GM20431 (cell line): ENCODE measurements at regions not wholly inside any gene's neighbourhood (a gene's known extent, or its start where the extent isn't known, plus 50 kb on each side); places are given as distances from the start of the nearest gene placed in this dataset.
"Not testable (repeated sequence)": the region's sequence is repeated elsewhere in the genome, so short reads cannot be mapped to it uniquely, and the experiment has no call there.

Experiments
- in situ Hi-C: fragments of 300-500 bp; cut with MseI, MboI; formaldehyde crosslinking; loops from one replicate; pipeline ENCODE4 v1.15.0; 2020; ENCODE audit warnings: low sequenced_read_pairs; ENCODE audit not compliant: unreplicated experiment

GRCh38 chr6:12635813-12636212 lies 80.8 kb upstream of the PHACTR1 start:
- in situ Hi-C loops, result no loop called here

- in situ Hi-C loops, result no loop called here
Observed at GRCh38 chr6:12636336-12636735, 80.2 kb upstream of the PHACTR1 start.

DNA sequence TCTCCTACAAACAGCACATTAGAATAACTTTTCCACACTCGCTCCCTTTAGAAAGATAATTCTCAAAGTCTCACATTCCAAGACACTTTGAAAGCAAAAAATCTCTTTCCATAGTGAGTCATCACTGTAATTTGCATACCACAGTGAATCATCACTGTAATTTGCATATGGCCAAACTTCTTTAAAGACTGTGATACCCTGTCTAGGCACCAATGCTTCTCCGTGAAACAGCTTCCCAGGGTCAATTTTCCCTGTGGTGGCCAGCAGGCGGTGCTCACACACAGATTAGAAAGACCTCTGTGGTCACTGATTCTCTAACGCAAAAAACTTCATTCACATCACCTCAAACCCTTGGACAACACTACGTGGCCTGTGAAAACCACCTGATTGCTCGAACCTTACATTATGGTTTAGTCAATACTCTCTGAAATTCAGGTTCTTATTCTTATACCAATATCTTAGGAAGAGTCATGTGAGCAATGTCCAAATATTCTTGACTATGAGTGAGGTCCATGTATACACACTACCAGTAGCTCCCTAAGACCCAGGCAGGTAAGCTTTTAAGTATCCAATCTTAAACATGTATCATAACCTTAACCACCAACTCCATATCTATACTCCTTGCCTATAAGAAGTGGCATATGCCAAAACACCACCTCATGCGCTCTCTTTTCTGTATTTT lies 78.5 kb upstream of the PHACTR1 start:
- in situ Hi-C loops, result no loop called here

DNA sequence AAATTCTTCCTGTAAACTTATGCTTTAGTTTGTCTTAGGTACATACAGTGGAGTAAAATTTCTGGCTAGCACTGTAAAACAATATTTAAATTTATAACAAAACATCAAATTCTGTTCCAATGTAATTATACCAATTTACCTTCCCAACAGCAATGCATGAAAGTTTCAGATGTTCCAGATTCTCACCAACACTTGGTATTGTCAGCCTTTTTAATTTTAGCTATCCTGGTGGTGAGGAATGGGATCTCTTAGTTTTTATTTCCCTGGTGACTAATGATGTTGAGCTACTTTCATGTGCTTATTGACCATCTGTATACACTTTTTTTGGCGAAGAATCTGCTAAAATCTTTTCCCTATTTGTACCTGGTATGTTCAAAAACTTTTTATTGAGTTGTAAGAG lies 76.1 kb upstream of the PHACTR1 start:
- in situ Hi-C loops, result no loop called here

DNA sequence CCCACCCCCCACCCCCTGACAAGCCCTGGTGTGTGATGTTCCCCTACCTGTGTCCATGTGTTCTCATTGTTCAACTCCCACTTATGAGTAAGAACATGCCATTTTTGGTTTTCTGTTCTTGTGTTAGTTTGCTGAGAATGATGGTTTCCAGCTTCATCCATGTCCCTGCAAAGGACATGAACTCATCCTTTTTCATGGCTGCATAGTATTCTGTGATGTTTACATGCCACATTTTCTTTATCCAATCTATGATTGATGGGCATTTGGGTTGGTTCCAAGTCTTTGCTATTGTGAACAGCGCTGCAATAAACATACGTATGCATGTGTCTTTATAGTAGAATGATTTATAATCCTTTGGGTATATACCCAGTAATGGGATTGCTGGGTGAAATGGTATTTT lies 74.8 kb upstream of the PHACTR1 start:
- in situ Hi-C loops, result not testable (repeated sequence)

DNA sequence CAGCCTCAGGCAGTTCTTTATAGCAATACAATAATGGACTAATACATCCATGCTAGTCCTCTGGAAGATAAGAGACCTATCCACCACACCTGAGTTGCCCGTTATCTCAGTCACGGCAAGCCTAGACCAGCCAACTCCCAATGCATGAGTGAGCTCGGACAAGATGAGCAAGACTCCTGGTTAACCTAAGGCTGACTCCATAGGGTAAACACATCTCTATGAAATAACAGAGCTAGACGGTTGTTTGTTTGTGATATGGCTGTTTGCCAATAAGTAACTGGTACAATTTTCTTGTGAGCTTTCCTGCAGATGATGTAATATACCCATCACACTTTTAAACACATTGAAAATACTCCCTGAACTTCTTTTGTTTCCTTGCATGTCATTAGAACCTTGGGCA lies 70.6 kb upstream of the PHACTR1 start:
- in situ Hi-C loops, result no loop called here

GRCh38 chr6:12648171-12648570 lies 68.4 kb upstream of the PHACTR1 start:
- in situ Hi-C loops, result no loop called here

DNA sequence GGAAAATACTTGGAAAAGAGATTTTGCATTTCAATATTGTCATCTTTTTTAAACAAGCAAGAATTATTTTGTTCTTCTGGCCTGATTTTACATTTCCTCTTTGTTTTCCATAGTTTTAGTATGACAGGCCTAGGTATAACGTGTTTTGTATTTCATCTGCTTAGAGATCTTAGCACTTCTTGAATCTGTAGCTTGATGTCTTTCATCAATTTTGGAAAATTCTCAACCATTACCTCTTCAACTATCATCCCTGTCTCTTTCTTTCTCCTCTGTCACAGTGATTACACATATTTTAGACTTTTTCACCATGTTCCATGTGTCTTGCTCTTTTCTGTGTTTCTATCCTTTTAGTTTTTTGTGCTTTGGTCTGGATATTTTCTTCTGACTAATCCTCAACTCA lies 67.2 kb upstream of the PHACTR1 start:
- in situ Hi-C loops, result no loop called here

DNA sequence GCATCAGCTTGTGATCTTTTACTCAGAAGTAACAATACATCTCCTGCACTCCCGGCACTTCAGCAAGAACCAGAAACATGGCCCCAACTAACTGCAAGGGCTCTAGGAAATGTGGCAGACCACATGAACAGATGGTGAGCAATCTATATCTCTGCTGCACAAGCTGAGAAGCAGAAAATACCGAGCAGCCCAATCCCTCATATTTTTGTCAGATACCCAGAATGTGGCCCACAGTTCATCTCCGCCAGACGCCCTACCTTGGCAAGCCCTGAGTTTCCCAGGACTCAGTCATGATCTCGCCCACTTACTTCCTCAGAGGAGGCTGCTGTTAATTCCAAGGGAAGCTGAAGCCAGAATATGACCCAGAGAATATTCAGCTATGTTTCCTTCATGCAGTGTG lies 63.1 kb upstream of the PHACTR1 start:
- in situ Hi-C loops, result no loop called here

- in situ Hi-C loops, result no loop called here
Observed at GRCh38 chr6:12654107-12654506, 62.5 kb upstream of the PHACTR1 start.

DNA sequence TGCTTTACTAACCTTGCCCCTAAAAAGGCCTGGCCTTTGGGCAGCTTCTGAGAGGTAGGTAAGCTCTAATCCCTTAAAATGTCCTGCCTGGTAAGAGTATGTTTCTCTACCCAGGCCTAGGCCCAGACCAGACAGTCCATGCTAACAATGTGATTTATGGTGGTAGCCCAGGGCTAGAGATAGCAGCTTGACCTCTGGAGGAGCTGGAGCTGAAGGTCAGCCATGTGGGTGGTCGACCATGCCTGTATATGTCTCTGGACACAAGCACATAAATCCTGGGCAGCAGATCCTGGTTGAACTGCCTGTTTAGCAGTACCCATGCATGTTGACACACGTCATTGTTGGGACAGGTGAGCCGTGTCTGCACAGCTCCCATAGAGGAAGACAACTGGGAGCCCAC lies 62.1 kb upstream of the PHACTR1 start:
- in situ Hi-C loops, result no loop called here

DNA sequence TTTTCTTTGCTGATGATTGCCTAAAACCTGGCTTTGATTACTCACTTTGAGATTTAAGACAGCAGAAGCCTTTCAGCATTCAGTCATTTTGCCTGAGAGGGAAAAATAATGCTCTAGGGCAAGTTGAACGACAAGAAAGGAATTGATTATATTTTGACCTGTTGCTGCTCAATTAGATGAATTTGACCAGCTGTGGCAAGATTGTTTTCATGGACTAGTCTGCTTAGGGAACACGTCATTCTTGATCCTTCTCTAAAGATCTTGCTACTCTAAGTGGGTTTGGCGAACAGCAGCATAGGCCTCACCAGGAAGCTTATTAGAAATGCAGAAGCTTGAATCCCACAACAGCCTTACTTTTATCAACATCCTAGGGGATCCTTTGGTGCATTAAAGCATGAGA lies 59.7 kb upstream of the PHACTR1 start:
- in situ Hi-C loops, result no loop called here

DNA sequence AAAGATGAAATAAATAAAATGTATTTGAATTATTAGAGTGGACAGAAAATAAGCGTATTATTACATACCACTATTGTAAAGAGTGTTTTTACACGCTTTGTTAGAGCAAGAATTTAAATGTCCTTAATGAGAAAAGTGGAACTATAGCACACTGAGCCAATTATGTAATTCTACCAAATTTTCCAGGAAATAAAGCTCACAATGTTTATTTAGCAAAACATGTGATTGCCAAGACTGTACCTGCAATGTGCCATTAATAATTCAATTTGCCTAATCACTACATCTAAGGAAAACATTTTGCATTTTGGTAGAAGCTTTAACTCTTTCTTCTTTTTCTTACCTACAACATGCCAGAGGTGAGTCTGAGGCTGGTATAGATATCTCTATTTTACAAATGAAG lies 58.7 kb upstream of the PHACTR1 start:
- in situ Hi-C loops, result no loop called here

- in situ Hi-C loops, result no loop called here
Observed at GRCh38 chr6:12661432-12662089, 55.0 kb upstream of the PHACTR1 start.
